DND-41 (cell line): ENCODE measurements at regions not wholly inside any gene's neighbourhood (a gene's known extent, or its start where the extent isn't known, plus 50 kb on each side); places are given as distances from the start of the nearest gene placed in this dataset.

Source experiments
- ATAC-seq: fragments of 200-7000 bp; cut with Tn5 transposase; 3 replicates; pipeline ENCODE4 v1.9.1; 2021; ENCODE audit warnings: low read depth; ENCODE audit not compliant: insufficient read depth
- DNase-seq: peaks from one replicate; pipeline ENCODE4 v3.0.0-alpha.2; 2020
- H2AFZ ChIP-seq: 2 replicates; pipeline ENCODE4 v1.6.0; 2012; ENCODE audit warnings: low read depth, low read length
- H3K27ac ChIP-seq: 2 replicates; pipeline ENCODE4 v1.5.1; 2012; ENCODE audit warnings: low read length, inconsistent platforms
- H3K27me3 ChIP-seq: fragments of 200-600 bp; sonication (generic); 2 replicates; pipeline ENCODE4 v1.6.0; 2012; ENCODE audit warnings: low read length, mild to moderate bottlenecking, inconsistent platforms; ENCODE audit not compliant: insufficient read depth, poor library complexity
- H3K36me3 ChIP-seq: 2 replicates; pipeline ENCODE4 v1.5.1; 2012; ENCODE audit warnings: low read length, inconsistent platforms; ENCODE audit not compliant: insufficient read depth
- H3K4me1 ChIP-seq: 2 replicates; pipeline ENCODE4 v1.5.1; 2012; ENCODE audit warnings: mild to moderate bottlenecking, low read length; ENCODE audit not compliant: insufficient read depth
- H3K4me2 ChIP-seq: 2 replicates; pipeline ENCODE4 v1.6.0; 2012; ENCODE audit warnings: mild to moderate bottlenecking, moderate library complexity, low read length, inconsistent platforms; ENCODE audit not compliant: insufficient read depth
- H3K4me3 ChIP-seq, 2 experiments: fragments of 200-600 bp in 1 of 2; shearing (Covaris generic) in 1 of 2; 2 replicates each; pipeline ENCODE4 v1.5.1; 2012 to 2016; ENCODE audit warnings: inconsistent platforms in 2 of 2, low read length in 2 of 2, mild to moderate bottlenecking in 2 of 2, low read depth in 1 of 2, moderate library complexity in 1 of 2
- H3K79me2 ChIP-seq: 2 replicates; pipeline ENCODE4 v1.6.0; 2012; ENCODE audit warnings: low read length, inconsistent platforms; ENCODE audit not compliant: insufficient read depth
- H3K9ac ChIP-seq: 2 replicates; pipeline ENCODE4 v1.6.0; 2012; ENCODE audit warnings: low read depth, mild to moderate bottlenecking, inconsistent platforms, low read length, moderate library complexity
- H3K9me3 ChIP-seq: 2 replicates; pipeline ENCODE4 v1.5.1; 2012; ENCODE audit warnings: low read length, moderate library complexity, mild to moderate bottlenecking, inconsistent platforms; ENCODE audit not compliant: insufficient read depth, severe bottlenecking
- H4K20me1 ChIP-seq: 2 replicates; pipeline ENCODE4 v1.6.0; 2012; ENCODE audit warnings: low read length; ENCODE audit not compliant: insufficient read depth
- EZH2 ChIP-seq: IDR thresholded peaks from 3 replicates; pipeline ENCODE4 v1.6.1; 2012; ENCODE audit warnings: borderline replicate concordance, low read depth, mild to moderate bottlenecking, moderate library complexity, low read length, inconsistent platforms; ENCODE audit not compliant: severe bottlenecking
- TF ChIP-seq, protein P1 (sequence below): IDR thresholded peaks from 2 replicates; pipeline ENCODE4 v1.5.1; 2012; ENCODE audit warnings: borderline replicate concordance, low read length, moderate library complexity, mild to moderate bottlenecking; ENCODE audit not compliant: poor library complexity, severe bottlenecking; ENCODE audit errors: extremely low read depth

DNA sequence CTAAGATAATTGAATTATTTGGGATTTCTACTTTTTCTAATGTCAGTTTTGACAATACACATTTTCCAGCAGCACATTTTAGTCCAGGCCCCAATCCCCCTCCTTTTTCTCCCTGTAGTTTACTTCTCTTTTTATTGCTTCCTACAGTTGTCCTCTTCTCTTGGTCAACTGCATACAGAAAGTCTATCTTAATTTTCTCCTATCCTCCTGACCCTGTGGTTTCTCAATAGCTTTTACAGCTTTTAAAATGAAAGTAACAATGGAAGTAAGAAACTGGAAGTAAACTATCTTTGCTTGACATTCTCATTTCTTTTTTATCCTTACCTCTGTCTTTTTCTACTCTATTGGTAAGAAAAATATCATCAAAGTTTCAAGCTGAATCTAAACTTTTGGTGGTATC lies 106.5 kb upstream of the OXGR1 start:
- ATAC-seq (no peak), DNase-seq (no peak)
- TF ChIP-seq EZH2: no peak
- TF ChIP-seq, protein P1, sequence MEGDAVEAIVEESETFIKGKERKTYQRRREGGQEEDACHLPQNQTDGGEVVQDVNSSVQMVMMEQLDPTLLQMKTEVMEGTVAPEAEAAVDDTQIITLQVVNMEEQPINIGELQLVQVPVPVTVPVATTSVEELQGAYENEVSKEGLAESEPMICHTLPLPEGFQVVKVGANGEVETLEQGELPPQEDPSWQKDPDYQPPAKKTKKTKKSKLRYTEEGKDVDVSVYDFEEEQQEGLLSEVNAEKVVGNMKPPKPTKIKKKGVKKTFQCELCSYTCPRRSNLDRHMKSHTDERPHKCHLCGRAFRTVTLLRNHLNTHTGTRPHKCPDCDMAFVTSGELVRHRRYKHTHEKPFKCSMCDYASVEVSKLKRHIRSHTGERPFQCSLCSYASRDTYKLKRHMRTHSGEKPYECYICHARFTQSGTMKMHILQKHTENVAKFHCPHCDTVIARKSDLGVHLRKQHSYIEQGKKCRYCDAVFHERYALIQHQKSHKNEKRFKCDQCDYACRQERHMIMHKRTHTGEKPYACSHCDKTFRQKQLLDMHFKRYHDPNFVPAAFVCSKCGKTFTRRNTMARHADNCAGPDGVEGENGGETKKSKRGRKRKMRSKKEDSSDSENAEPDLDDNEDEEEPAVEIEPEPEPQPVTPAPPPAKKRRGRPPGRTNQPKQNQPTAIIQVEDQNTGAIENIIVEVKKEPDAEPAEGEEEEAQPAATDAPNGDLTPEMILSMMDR: no peak
- H3K36me3 ChIP-seq: no peaks in the 10 kb centered on the region
- H3K9me3 ChIP-seq: no peaks in the 10 kb centered on the region
- H3K4me1 ChIP-seq: no peaks in the 10 kb centered on the region
- no peaks in the 10 kb centered on the region for H4K20me1 ChIP-seq
- no peak overlapping the region for H2AFZ ChIP-seq
- no peaks in the 10 kb centered on the region for H3K79me2 ChIP-seq
- no peak overlapping the region for H3K27ac ChIP-seq
- no peak overlapping the region for H3K9ac ChIP-seq
- no peak overlapping the region for H3K4me2 ChIP-seq
- H3K4me3 ChIP-seq: no peak overlapping the region
- no peaks in the 10 kb centered on the region for H3K27me3 ChIP-seq

- DNase-seq (no peak), ATAC-seq (no peak)
- Histone ChIP-seq H3K27ac (no peak overlapping the region), H3K4me1 (no peaks in the 10 kb centered on the region), H2AFZ (no peak overlapping the region), H3K27me3 (no peaks in the 10 kb centered on the region), H3K4me3 (no peak overlapping the region), H3K79me2 (no peaks in the 10 kb centered on the region), H3K36me3 (no peaks in the 10 kb centered on the region), H4K20me1 (no peaks in the 10 kb centered on the region), H3K9me3 (no peaks in the 10 kb centered on the region), H3K9ac (no peak overlapping the region), H3K4me2 (no peak overlapping the region)
- no peak for TF ChIP-seq EZH2
- TF ChIP-seq, protein P1: no peak
Observed at GRCh38 chr13:97101912-97102708, 107.8 kb upstream of the OXGR1 start.

DNA sequence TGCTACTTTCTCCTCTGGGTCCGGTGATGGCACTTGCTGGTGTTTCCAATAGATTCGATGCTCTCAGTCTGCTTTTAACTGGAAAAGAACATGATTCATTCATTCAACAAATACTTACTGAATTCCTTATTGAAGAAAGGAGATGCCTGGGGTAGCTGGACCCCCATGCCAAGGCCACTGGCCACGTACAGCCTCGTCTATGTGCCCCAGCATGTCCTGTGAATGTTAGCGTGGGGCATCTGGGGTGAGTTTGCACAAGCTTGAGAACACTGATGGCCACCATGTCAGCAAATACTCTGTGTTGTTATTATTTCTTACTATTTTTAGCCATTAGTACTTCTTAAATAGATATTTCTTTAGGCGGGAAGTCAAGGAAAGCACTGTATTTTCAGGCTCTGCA lies 112.0 kb upstream of the OXGR1 start:
- no peaks in the 10 kb centered on the region for H3K79me2 ChIP-seq
- no peaks in the 10 kb centered on the region for H3K27me3 ChIP-seq
- H2AFZ ChIP-seq: no peak overlapping the region
- no peak for DNase-seq
- H3K9me3 ChIP-seq: no peaks in the 10 kb centered on the region
- H3K4me1 ChIP-seq: peaks cover 7% of the 10 kb centered on the region
- H3K4me2 ChIP-seq: no peak overlapping the region
- H3K27ac ChIP-seq: no peak overlapping the region
- H3K9ac ChIP-seq: no peak overlapping the region
- ATAC-seq: no peak
- no peak for TF ChIP-seq EZH2
- TF ChIP-seq, protein P1: no peak
- H3K36me3 ChIP-seq: no peaks in the 10 kb centered on the region
- H4K20me1 ChIP-seq: no peaks in the 10 kb centered on the region
- no peak overlapping the region for H3K4me3 ChIP-seq
